ENCODE measurements at regions not wholly inside any gene's neighbourhood (a gene's known extent, or its start where the extent isn't known, plus 50 kb on each side); places are given as distances from the start of the nearest gene placed in this dataset.

DNA sequence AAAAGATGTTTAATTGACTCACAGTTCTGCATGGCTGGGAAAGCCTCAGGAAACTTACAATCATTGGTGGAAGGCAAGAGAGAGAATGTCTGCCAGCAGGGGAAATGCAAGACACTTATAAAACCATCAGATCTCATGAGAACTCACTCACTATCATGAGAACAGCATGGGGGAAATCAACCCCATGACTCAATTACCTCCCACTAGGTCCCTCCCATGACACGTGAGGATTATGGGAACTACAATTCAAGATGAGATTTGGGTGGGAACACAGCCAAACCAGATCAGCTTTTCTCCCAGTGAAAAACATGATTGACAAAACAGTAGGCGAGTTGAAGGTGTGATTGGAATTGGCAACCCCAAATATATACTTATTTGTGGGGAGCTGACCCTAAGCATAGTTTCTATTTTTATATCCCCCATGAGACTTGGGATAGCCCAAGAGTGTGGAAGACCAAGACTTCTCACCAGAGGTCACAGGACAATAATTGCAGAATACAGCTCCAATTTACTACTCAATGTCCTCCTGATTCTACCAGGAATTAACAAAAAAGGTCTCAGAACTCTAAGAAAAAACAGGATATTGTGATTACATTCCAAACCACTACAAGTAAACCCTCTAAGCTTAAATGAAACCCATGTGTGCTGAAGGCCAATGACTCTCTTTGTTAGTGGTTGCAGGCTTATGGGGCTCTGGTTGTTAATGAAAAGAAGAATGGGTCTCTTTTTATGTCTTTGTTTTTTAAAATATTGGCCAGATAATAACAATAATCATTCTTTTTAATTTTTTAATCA, 96.1 kb upstream of the PIK3C3 start:
- no peak for DNase-seq (ENCODE audit: low spot score in 2 of 2)
- H3K27ac Mint-ChIP-seq: no peak overlapping the region
- no peaks in the 10 kb centered on the region for H3K4me1 Mint-ChIP-seq
- no peak for ATAC-seq
- no peaks in the 10 kb centered on the region for H3K36me3 Mint-ChIP-seq
- H3K9me3 Mint-ChIP-seq: peaks cover 3% of the 10 kb centered on the region
- no peak overlapping the region for H3K4me3 Mint-ChIP-seq

DNA sequence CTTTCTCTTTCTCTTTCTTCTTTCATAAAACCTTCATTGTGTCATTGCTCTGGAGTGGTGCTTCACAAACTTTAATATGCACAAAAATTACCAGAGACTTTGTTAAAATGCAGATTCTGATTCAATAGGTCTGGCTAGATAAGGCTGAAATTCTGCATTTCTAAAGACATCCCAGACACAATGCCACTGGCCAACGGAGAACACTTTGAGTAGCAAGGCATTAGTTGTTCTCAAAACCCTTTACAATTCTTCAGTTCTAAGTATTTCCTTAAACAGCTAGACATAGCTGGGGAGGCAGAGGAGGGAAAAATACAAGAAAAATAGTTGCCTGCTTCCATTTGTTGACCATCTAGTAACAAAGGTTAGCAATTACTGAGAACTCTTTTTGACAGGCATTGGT, 101.8 kb upstream of the PIK3C3 start:
- no peaks in the 10 kb centered on the region for H3K4me1 Mint-ChIP-seq
- H3K36me3 Mint-ChIP-seq: no peaks in the 10 kb centered on the region
- H3K4me3 Mint-ChIP-seq: no peak overlapping the region
- peaks cover 3% of the 10 kb centered on the region for H3K9me3 Mint-ChIP-seq
- no peak for DNase-seq (ENCODE audit: low spot score in 2 of 2)
- no peak for ATAC-seq
- H3K27ac Mint-ChIP-seq: no peak overlapping the region

DNA sequence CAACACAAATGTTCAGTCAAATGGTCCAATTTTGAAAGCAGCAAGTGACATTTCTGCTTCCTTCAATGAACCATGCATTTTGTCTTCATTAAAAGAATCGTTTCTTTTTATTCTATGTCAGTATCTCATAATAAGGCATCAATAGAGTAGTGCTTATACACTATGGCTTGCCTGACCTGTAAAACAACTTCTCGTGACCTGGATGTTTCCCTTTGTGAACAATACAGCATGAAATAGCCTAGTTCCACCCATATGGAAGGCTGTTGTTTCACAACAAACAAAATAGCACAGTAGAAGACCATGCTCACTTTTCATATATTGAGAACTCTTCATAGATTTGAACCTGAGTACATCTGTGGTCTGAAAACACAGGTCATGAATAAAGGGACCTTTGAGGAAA, 104.3 kb upstream of the PIK3C3 start:
- Mint-ChIP-seq H3K4me1 (no peaks in the 10 kb centered on the region), H3K27ac (no peak overlapping the region), H3K36me3 (no peaks in the 10 kb centered on the region), H3K4me3 (no peak overlapping the region), H3K9me3 (peaks cover 3% of the 10 kb centered on the region)
- ATAC-seq (no peak), DNase-seq (ENCODE audit: low spot score in 2 of 2) (no peak)

DNA sequence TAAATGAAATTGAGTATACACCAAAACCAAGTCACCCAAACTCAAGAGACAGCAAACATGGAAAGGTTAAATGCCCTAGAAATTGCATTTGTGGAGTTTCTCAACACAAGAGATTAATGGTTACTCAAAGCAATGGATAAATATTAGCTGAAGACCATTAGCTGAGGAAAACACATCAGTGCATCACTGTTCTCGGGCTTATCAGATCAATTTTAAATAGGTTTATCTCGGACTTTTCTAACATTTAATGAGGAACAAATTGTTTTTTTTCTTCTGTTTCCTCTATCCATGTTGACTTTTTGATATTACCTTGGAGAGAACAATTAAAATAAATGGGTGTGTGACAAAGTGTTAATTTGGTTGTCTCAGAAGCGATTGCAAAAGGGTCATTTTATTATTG, 105.4 kb upstream of the PIK3C3 start:
- no peaks in the 10 kb centered on the region for H3K36me3 Mint-ChIP-seq
- no peak for DNase-seq (ENCODE audit: low spot score in 2 of 2)
- no peak for ATAC-seq
- no peak overlapping the region for H3K4me3 Mint-ChIP-seq
- peaks cover 2% of the 10 kb centered on the region for H3K9me3 Mint-ChIP-seq
- no peaks in the 10 kb centered on the region for H3K4me1 Mint-ChIP-seq
- H3K27ac Mint-ChIP-seq: no peak overlapping the region

DNA sequence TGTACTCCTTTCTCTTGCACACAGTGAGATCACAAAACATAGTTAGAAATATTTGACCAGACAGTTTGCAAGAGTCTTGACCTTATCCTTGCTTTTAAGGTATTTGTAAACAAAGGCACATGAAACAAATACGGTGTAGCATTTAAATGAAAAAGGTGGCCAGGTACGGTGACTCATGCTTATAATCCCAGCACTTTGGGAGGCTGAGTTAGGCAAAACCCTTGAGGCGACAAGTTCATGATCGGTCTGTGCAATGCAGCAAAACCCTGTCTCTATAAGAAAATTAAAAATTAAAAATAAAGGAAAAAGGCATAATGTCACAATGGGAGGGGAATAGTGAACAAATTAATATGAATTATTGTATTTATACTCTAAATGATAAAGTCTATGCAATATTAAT, 109.5 kb upstream of the PIK3C3 start:
- DNase-seq (ENCODE audit: low spot score in 2 of 2) (no peak), ATAC-seq (no peak)
- no peak overlapping the region for H3K4me3 Mint-ChIP-seq
- no peaks in the 10 kb centered on the region for H3K4me1 Mint-ChIP-seq
- no peak overlapping the region for H3K27ac Mint-ChIP-seq
- no peaks in the 10 kb centered on the region for H3K36me3 Mint-ChIP-seq
- H3K9me3 Mint-ChIP-seq: peaks cover 2% of the 10 kb centered on the region

DNA sequence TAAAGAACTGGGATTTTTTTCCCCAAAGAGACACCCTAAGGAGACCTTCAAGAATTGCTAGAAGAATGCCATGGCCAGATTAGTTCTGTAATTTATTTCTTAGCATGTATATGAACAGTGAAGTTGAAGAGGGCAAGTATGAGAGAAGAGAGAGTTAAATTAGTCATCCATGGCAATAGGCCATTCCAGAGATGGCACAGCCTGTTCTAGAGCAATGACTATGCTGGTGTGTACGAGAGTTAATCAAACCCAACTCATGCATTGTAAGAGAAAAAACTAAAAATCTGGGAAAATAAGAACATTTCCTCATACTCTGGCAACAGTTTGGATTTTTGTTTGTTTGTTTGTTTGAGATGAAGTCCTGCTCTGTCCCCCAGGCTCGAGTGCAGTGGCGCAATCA, 112.1 kb upstream of the PIK3C3 start:
- DNase-seq (ENCODE audit: low spot score in 2 of 2) (no peak), ATAC-seq (no peak)
- peaks cover 2% of the 10 kb centered on the region for H3K9me3 Mint-ChIP-seq
- H3K27ac Mint-ChIP-seq: no peak overlapping the region
- H3K4me1 Mint-ChIP-seq: no peaks in the 10 kb centered on the region
- H3K4me3 Mint-ChIP-seq: no peak overlapping the region
- H3K36me3 Mint-ChIP-seq: no peaks in the 10 kb centered on the region

DNA sequence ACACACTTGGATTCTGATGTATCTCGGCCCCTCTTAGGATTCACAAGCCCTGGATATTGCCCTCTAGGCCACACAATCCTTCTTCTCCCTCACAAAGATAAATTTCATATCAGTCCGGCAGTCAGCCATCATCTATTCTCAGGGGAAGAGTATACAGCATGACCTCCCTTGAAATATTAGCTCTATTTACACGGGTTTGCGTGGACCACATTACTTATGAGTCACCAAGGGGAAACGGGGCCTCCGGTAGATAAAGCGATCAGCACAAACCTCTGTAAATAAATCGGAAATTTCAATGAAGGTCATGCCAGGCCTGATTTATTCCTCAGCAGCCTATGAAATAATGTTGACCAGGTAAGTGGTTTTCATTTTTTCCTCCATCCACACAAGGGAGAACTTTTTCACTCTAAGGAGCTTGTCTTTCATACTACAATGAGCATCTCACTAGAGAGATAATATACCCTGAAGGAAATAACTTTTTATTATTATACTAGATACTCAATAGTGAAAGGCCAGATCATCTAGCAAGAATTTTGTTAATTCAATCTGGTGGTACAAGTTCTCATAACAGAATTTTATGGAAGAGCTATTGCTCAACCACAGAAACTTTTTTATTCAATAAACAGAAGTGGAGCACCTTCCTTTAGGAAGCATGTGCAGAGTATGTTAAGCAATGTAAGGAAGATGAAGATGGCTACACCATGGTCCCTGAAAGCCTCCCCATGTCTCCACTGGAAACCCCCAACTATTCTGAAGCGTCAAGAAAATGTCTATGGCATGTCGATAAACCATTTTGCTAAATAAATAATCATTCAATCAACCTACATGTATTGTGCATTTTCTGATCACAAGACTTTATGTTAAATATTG, 125.2 kb upstream of the PIK3C3 start:
- no peak overlapping the region for H3K27ac Mint-ChIP-seq
- H3K4me1 Mint-ChIP-seq: no peaks in the 10 kb centered on the region
- no peak overlapping the region for H3K4me3 Mint-ChIP-seq
- ATAC-seq: no peak
- H3K9me3 Mint-ChIP-seq: no peaks in the 10 kb centered on the region
- H3K36me3 Mint-ChIP-seq: no peaks in the 10 kb centered on the region
- DNase-seq (ENCODE audit: low spot score in 2 of 2): no peak

DNA sequence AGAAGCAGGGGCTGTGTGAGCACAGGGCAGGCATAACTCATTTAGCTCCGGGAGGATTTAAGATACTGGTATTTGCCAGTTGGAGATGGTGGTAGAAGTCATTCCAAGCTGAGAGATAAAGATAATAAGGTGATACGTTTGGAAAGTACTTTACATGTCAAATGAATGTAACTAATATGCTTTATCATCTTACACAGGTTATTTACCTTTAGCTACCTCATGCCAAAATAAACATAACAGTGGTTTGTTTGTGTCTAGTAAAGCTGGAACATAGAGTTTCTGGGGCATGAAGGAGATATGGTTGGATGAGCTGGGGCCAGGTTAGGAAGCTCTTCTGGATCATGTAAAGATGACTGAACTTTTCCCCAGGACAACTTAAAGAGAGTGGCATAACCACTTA, 126.9 kb upstream of the PIK3C3 start:
- H3K9me3 Mint-ChIP-seq: no peaks in the 10 kb centered on the region
- no peak overlapping the region for H3K27ac Mint-ChIP-seq
- DNase-seq (ENCODE audit: low spot score in 2 of 2) (no peak), ATAC-seq (no peak)
- no peaks in the 10 kb centered on the region for H3K4me1 Mint-ChIP-seq
- H3K36me3 Mint-ChIP-seq: no peaks in the 10 kb centered on the region
- no peak overlapping the region for H3K4me3 Mint-ChIP-seq

DNA sequence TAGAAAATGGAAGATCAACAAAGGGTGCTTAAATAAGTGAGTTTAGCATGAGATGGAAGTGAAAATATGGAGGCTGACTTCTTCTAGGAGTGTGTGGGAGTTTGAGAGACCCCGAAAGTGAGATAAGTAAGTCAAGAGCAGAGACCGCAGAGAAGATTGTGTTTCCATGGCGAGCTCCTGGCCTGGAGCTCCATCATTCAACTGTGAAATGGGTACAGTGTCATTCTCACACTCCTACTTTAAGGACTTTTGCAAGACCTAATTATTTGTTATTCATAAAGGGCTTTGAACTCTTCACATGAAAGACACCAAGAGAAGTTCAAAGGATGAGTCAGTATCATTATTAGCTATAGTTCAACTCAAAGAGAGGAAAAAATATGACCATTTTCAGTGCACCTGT, 134.2 kb upstream of the PIK3C3 start:
- Mint-ChIP-seq H3K4me1 (no peaks in the 10 kb centered on the region), H3K36me3 (no peaks in the 10 kb centered on the region), H3K4me3 (no peak overlapping the region), H3K9me3 (no peaks in the 10 kb centered on the region), H3K27ac (no peak overlapping the region)
- ATAC-seq (no peak), DNase-seq (ENCODE audit: low spot score in 2 of 2) (no peak)

DNA sequence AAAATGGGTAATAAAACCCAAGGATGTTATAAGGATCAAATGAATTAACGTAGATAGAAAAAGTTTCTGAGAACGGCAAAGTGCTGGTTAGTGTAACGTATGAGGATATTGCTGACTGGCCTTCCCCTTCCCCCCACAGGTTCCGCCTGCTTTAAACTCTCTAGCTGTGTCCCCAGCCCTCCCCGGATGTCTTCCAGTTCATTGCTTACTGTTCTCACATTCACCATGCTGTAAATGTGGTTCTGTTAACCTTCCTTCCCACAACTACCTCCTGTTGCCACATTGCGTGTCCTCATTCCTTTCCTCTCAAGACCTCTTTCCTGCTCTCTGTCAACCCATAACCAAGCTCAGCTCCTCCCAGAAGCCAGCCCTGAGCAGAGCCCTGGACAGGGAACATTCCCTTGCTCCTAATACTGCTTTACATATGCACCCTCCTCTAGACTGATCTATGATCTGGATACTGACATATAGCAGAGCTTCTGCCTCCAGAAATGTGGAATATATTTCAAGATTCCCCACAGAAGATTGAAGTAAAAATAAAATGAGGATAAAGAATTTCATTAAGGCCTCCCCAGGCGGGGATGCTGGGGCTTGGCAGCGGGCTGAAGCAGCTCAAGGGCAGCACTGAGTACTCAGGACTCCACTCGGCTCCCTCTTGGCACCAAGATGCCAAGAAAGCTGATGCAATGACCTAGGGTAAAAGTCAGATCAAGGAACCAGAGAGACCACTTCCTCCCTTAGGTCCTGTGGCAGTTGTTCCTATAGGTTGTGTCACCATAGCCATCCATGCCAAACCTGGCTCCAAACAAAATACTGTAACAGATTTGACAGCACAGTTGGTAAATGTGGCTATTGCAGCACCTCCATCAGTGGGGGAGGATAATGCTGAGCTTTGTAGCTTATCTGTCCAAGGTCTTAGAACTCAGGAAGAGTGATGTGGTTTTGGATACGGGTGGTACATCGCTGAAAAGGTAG, 136.4 kb upstream of the PIK3C3 start:
- no peaks in the 10 kb centered on the region for H3K9me3 Mint-ChIP-seq
- no peak for ATAC-seq
- no peak overlapping the region for H3K4me3 Mint-ChIP-seq
- no peak for DNase-seq (ENCODE audit: low spot score in 2 of 2)
- H3K4me1 Mint-ChIP-seq: no peaks in the 10 kb centered on the region
- no peaks in the 10 kb centered on the region for H3K36me3 Mint-ChIP-seq
- no peak overlapping the region for H3K27ac Mint-ChIP-seq

DNA sequence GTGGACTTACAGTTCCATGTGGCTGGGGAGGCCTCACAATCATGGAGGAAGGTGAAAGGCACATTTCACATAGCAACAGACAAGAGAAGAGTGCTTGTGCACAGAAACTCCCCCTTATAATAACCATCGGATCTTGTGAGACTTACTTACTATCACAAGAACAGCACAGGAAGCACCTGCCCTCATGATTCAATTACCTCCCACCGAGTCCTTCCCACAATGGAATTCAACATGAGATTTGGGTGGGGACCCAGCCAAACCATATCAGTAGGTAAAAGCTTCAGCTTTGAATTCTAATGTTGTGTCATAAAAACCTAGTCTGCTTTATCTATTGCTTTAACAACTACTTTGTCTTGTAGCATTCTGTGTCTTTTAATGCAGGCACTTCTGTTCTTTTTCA, 140.4 kb upstream of the PIK3C3 start:
- no peak for DNase-seq (ENCODE audit: low spot score in 2 of 2)
- Mint-ChIP-seq H3K27ac (no peak overlapping the region), H3K4me1 (no peaks in the 10 kb centered on the region), H3K4me3 (no peak overlapping the region), H3K9me3 (peaks cover 1% of the 10 kb centered on the region), H3K36me3 (no peaks in the 10 kb centered on the region)
- no peak for ATAC-seq

DNA sequence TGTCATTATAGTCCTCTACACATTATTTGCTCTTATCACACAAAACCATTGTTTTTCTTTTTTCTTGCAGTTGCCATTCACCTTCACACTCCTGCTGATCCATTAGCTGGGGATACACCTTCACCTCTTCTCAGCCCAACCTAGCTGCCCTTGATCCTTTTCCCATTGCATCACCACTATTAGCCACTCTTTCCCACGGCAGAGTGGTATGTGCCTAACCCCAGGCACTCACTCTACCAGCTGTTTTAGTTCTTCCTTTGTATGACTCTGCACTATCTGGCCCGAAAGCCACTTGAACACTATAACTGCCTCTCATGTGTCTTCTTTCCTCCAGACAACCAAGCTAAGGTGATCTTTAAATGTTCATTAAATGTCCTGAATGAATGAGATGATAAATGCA, 145.4 kb upstream of the PIK3C3 start:
- Mint-ChIP-seq H3K4me3 (no peak overlapping the region), H3K36me3 (no peaks in the 10 kb centered on the region), H3K27ac (no peak overlapping the region)

DNA sequence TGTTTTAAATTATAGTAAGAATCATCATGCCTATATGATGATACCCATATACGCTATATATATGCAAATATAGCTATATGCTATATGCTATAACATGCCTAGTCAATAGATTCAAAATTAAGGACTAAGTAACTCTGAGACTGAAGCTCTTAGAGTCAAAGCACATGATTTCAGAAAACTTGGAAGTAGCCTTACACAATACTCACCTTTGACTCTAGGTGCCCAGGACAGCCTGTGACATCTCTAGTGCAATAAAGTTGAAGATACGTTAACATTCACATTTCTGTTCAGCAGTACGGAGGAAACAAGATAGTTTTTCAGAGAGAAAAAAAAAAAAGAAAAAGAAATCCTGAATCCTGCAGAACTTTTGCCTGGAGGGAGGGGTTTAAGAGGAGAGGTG, 149.7 kb upstream of the PIK3C3 start:
- no peak for ATAC-seq
- Mint-ChIP-seq H3K36me3 (no peaks in the 10 kb centered on the region), H3K9me3 (peaks cover 2% of the 10 kb centered on the region), H3K4me1 (no peaks in the 10 kb centered on the region), H3K4me3 (no peak overlapping the region), H3K27ac (no peak overlapping the region)
- DNase-seq (ENCODE audit: low spot score in 2 of 2): no peak

More for the DNA sequence above, 145.4 kb upstream of the PIK3C3 start:
- H3K4me1 Mint-ChIP-seq: no peaks in the 10 kb centered on the region
- no peak for ATAC-seq
- DNase-seq (ENCODE audit: low spot score in 2 of 2): no peak
- H3K9me3 Mint-ChIP-seq: peaks cover 2% of the 10 kb centered on the region

DNA sequence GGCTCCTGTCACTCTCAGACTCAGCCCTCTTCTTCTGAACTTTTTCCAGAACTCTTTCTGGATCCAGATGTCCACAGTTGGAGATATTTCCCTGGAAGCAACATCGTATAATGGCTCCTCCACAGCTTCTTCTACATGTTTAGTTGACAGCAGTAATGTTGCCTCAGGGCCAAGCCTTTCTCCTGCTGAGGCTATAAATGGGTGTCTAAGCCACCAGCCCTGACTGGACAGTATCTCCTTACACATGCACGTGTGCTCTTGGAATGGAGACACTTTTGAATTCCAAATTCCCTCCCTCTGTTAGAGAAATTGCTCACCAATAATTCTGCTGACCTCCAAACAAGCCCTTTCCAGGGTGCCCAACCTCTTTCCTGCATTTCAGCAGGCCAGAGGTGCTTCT, 156.2 kb upstream of the PIK3C3 start:
- ATAC-seq: no peak
- H3K4me3 Mint-ChIP-seq: no peak overlapping the region
- no peaks in the 10 kb centered on the region for H3K4me1 Mint-ChIP-seq
- H3K27ac Mint-ChIP-seq: no peak overlapping the region
- DNase-seq (ENCODE audit: low spot score in 2 of 2): no peak
- H3K36me3 Mint-ChIP-seq: no peaks in the 10 kb centered on the region
- peaks cover 2% of the 10 kb centered on the region for H3K9me3 Mint-ChIP-seq

DNA sequence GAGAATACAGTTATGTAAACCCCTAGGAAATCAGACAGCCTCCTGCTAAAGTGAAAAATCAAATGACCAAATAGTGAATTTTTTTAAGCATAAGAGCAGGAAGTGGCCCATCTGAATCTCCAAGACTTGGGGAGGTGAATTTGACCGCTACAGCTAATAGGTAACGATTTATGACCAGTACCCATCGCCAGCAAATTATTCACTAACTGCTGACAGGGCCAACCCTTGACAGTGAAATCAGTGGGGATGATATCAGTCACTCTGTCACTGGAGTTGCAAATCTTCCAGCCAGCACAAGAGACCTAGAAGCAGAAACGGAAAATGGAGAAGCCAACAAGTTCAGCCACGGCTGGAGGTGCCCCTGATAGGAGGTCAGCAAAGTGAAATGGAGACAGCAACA, 164.3 kb upstream of the PIK3C3 start:
- Mint-ChIP-seq H3K9me3 (peaks cover 7% of the 10 kb centered on the region), H3K27ac (no peak overlapping the region), H3K36me3 (no peaks in the 10 kb centered on the region), H3K4me1 (no peaks in the 10 kb centered on the region), H3K4me3 (no peak overlapping the region)
- ATAC-seq: no peak
- no peak for DNase-seq (ENCODE audit: low spot score in 2 of 2)

Data from stimulated activated effector memory CD8-positive, alpha-beta T cell treated with anti-CD3 and anti-CD28 coated beads, Interleukin-12 subunit alpha, Interleukin-12 subunit beta, amount 100 ng/mL, for 72 hours (primary cell).